Lung (tissue), 11 donors: ENCODE measurements at regions not wholly inside any gene's neighbourhood (a gene's known extent, or its start where the extent isn't known, plus 50 kb on each side); places are given as distances from the start of the nearest gene placed in this dataset.

Experiments
- ATAC-seq: fragments of 200-7000 bp; cut with Tn5 transposase; one replicate; pipeline ENCODE4 v1.9.1; 2020; ENCODE audit warnings: moderate number of reproducible peaks; ENCODE audit not compliant: insufficient read depth, low FRiP score
- DNase-seq, 3 donors: peaks; one replicate each; pipeline ENCODE4 v3.0.0-alpha.2; 2013 to 2017
- H3K27ac ChIP-seq, 2 donors: one replicate each; pipeline ENCODE4 v1.5.1; 2013; ENCODE audit warnings: mild to moderate bottlenecking in 2 of 2, moderate library complexity in 2 of 2, control low read depth in 1 of 2, inconsistent platforms in 1 of 2, low read depth in 1 of 2, low read length in 1 of 2
- H3K27me3 ChIP-seq, 3 donors: one replicate each; pipeline ENCODE4 v1.5.1; 2013; ENCODE audit warnings: low read length in 2 of 3; ENCODE audit not compliant: control insufficient read depth in 3 of 3, insufficient read depth in 3 of 3
- H3K36me3 ChIP-seq, 4 donors: one replicate each; pipeline ENCODE4 v1.5.1; 2013; ENCODE audit warnings: low read length in 4 of 4, mild to moderate bottlenecking in 1 of 4, moderate library complexity in 1 of 4; ENCODE audit not compliant: control insufficient read depth in 4 of 4, insufficient read depth in 4 of 4
- H3K4me1 ChIP-seq, 5 donors: one replicate each; pipeline ENCODE4 v1.5.1; 2013; ENCODE audit warnings: low read length in 5 of 5, mild to moderate bottlenecking in 2 of 5, moderate library complexity in 1 of 5; ENCODE audit not compliant: control insufficient read depth in 5 of 5, insufficient read depth in 5 of 5
- H3K4me3 ChIP-seq: one replicate; pipeline ENCODE4 v1.5.1; 2013; ENCODE audit warnings: mild to moderate bottlenecking, control low read depth, moderate library complexity
- H3K9ac ChIP-seq, 2 donors: one replicate each; pipeline ENCODE4 v1.5.1; 2013; ENCODE audit warnings: low read length in 2 of 2, control low read depth in 1 of 2; ENCODE audit not compliant: insufficient read depth in 1 of 2
- H3K9me3 ChIP-seq, 4 donors: one replicate each; pipeline ENCODE4 v1.5.1; 2013; ENCODE audit warnings: low read length in 3 of 4, mild to moderate bottlenecking in 1 of 4, moderate library complexity in 1 of 4; ENCODE audit not compliant: control insufficient read depth in 4 of 4, insufficient read depth in 3 of 4
- CTCF ChIP-seq: IDR thresholded peaks from 2 replicates; pipeline ENCODE4 v1.5.1; 2012; ENCODE audit warnings: mild to moderate bottlenecking; ENCODE audit errors: control extremely low read depth, extremely low read depth
- WGBS, 2 donors: extraction: QIAGEN DNeasy Blood & Tissue Kit; methylation state at CpG; one replicate each; pipeline ENCODE4 v1.1.7; 2013; 5-methylcytosine and 5-hydroxymethylcytosine counted together
- donor health status: control.
- donor health status: control.
- donor health status: Bipolar disorder and iron deficiency.
- donor health status: healthy.
- donor health status: DM: yes; HTN: yes; CAD: no.

- no peak overlapping the region for H3K9ac ChIP-seq
- no peaks in the 10 kb centered on the region for H3K36me3 ChIP-seq
- DNase-seq = no peak
- no peak for ATAC-seq
- no peaks in the 10 kb centered on the region for H3K27me3 ChIP-seq
- no peak overlapping the region for H3K4me3 ChIP-seq
- no peaks in the 10 kb centered on the region for H3K9me3 ChIP-seq
- H3K27ac ChIP-seq = no peak overlapping the region
- WGBS, 2 donors = 67 to 84% methylated on average over 2 of the region's 2 CpGs
- H3K4me1 ChIP-seq = peaks cover 0 to 39% (median 6%) of the 10 kb centered on the region in 5 donors
- no peak for TF ChIP-seq CTCF
These were observed 151.5 kb upstream of the CELF4 start for GRCh38 chr18:37717098-37717497.

GRCh38 chr18:37716106-37716735 lies 150.6 kb upstream of the CELF4 start:
- 79 to 83% methylated on average over 5 of the region's 5 CpGs for WGBS, 2 donors
- Histone ChIP-seq H3K4me3 (no peak overlapping the region), H3K9me3 (no peaks in the 10 kb centered on the region), H3K27ac (no peak overlapping the region), H3K36me3 (no peaks in the 10 kb centered on the region), H3K27me3 (no peaks in the 10 kb centered on the region), H3K4me1 (peaks cover 0 to 48% (median 8%) of the 10 kb centered on the region in 5 donors), H3K9ac (no peak overlapping the region)
- no peak for ATAC-seq
- peak in 2 of 3 donors; percentile 37 to 69 for DNase-seq
- no peak for TF ChIP-seq CTCF

- DNase-seq = peak in 2 of 3 donors; percentile 25 to 45
- peaks cover 0 to 61% (median 11%) of the 10 kb centered on the region in 5 donors for H3K4me1 ChIP-seq
- no peak overlapping the region for H3K9ac ChIP-seq
- no peak overlapping the region for H3K27ac ChIP-seq
- no peak for ATAC-seq
- H3K36me3 ChIP-seq = no peaks in the 10 kb centered on the region
- H3K27me3 ChIP-seq = no peaks in the 10 kb centered on the region
- no peaks in the 10 kb centered on the region for H3K9me3 ChIP-seq
- no peak for TF ChIP-seq CTCF
- 61 to 69% methylated on average over 3 of the region's 3 CpGs for WGBS, 2 donors
- H3K4me3 ChIP-seq = no peak overlapping the region
These were observed 149.1 kb upstream of the CELF4 start for GRCh38 chr18:37714691-37715090.

GRCh38 chr18:37712776-37713175 lies 147.2 kb upstream of the CELF4 start:
- Histone ChIP-seq H3K4me1 (peaks cover 0 to 63% (median 11%) of the 10 kb centered on the region in 5 donors), H3K4me3 (no peak overlapping the region), H3K36me3 (no peaks in the 10 kb centered on the region), H3K27me3 (no peaks in the 10 kb centered on the region), H3K9ac (no peak overlapping the region), H3K9me3 (no peaks in the 10 kb centered on the region), H3K27ac (no peak overlapping the region)
- no peak for TF ChIP-seq CTCF
- ATAC-seq = no peak
- no peak for DNase-seq
